ENCODE measurements at regions not wholly inside any gene's neighbourhood (a gene's known extent, or its start where the extent isn't known, plus 50 kb on each side); places are given as distances from the start of the nearest gene placed in this dataset.

- H3K27me3 Mint-ChIP-seq (ENCODE audit: insufficient read depth, unreplicated experiment), result no peaks in the 10 kb centered on the region
- intact Hi-C loops (cut with micrococcal nuclease), result loop anchor here (10.0 kb wide), 1 partner anchor 204 kb away; no protein-coding TSS in a partner anchor
- TF ChIP-seq CTCF (IDR thresholded peaks at IDR 0.05; ENCODE audit: unreplicated experiment), result no peak
These were observed 79.6 kb downstream of the TEX51 start for GRCh38 chr2:126978333-126978732.

GRCh38 chr2:126979039-126980003 lies 80.6 kb downstream of the TEX51 start:
- intact Hi-C loops (cut with micrococcal nuclease), result loop anchor here (10.0 kb wide), 1 partner anchor 205 kb away; no protein-coding TSS in a partner anchor
- Mint-ChIP-seq H3K27me3 (ENCODE audit: insufficient read depth, unreplicated experiment) (no peaks in the 10 kb centered on the region), H3K36me3 (ENCODE audit: insufficient read depth, unreplicated experiment) (no peaks in the 10 kb centered on the region), H3K9me3 (ENCODE audit: unreplicated experiment) (no peaks in the 10 kb centered on the region), H3K27ac (ENCODE audit: low read depth, unreplicated experiment) (no peak overlapping the region), H3K4me1 (ENCODE audit: insufficient read depth, unreplicated experiment) (peaks cover 6% of the 10 kb centered on the region), H3K4me3 (ENCODE audit: unreplicated experiment) (no peak overlapping the region)
- ChIA-PET CTCF (no interaction called here), POLR2A (no interaction called here)
- no TSS peak for BruUV-seq (replicated peaks)
- no peak for TF ChIP-seq CTCF (IDR thresholded peaks at IDR 0.05; ENCODE audit: unreplicated experiment)
- no peak for DNase-seq (ENCODE audit: unreplicated experiment)

More at GRCh38 chr2:126978333-126978732, 79.6 kb downstream of the TEX51 start:
- Mint-ChIP-seq H3K4me3 (ENCODE audit: unreplicated experiment) (no peak overlapping the region), H3K36me3 (ENCODE audit: insufficient read depth, unreplicated experiment) (no peaks in the 10 kb centered on the region), H3K27ac (ENCODE audit: low read depth, unreplicated experiment) (no peak overlapping the region), H3K4me1 (ENCODE audit: insufficient read depth, unreplicated experiment) (peaks cover 6% of the 10 kb centered on the region), H3K9me3 (ENCODE audit: unreplicated experiment) (no peaks in the 10 kb centered on the region)
- ChIA-PET CTCF (no interaction called here), POLR2A (no interaction called here)
- no TSS peak for BruUV-seq (replicated peaks)
- DNase-seq (ENCODE audit: unreplicated experiment), result no peak

- no peak for TF ChIP-seq CTCF (IDR thresholded peaks at IDR 0.05; ENCODE audit: unreplicated experiment)
- DNase-seq (ENCODE audit: unreplicated experiment), result peak; percentile 48
- Mint-ChIP-seq H3K27me3 (ENCODE audit: insufficient read depth, unreplicated experiment) (peaks cover 10% of the 10 kb centered on the region), H3K9me3 (ENCODE audit: unreplicated experiment) (no peaks in the 10 kb centered on the region), H3K4me3 (ENCODE audit: unreplicated experiment) (no peak overlapping the region), H3K4me1 (ENCODE audit: insufficient read depth, unreplicated experiment) (no peaks in the 10 kb centered on the region), H3K27ac (ENCODE audit: low read depth, unreplicated experiment) (no peak overlapping the region), H3K36me3 (ENCODE audit: insufficient read depth, unreplicated experiment) (no peaks in the 10 kb centered on the region)
- BruUV-seq (replicated peaks), result no TSS peak
- CTCF ChIA-PET, result interaction anchor here (1.1 kb wide), 1 partner anchor 10 kb away, joined by 6 read pairs; no protein-coding TSS in a partner anchor
- POLR2A ChIA-PET, result no interaction called here
- intact Hi-C loops (cut with micrococcal nuclease), result no loop called here
These were observed 82.8 kb downstream of the TEX51 start for GRCh38 chr2:126981476-126981875.

GRCh38 chr2:126982935-126983334 lies 84.2 kb downstream of the TEX51 start:
- no TSS peak for BruUV-seq (replicated peaks)
- Mint-ChIP-seq H3K4me1 (ENCODE audit: insufficient read depth, unreplicated experiment) (no peaks in the 10 kb centered on the region), H3K9me3 (ENCODE audit: unreplicated experiment) (no peaks in the 10 kb centered on the region), H3K36me3 (ENCODE audit: insufficient read depth, unreplicated experiment) (no peaks in the 10 kb centered on the region), H3K27ac (ENCODE audit: low read depth, unreplicated experiment) (no peak overlapping the region), H3K27me3 (ENCODE audit: insufficient read depth, unreplicated experiment) (peaks cover 25% of the 10 kb centered on the region), H3K4me3 (ENCODE audit: unreplicated experiment) (no peak overlapping the region)
- intact Hi-C loops (cut with micrococcal nuclease), result no loop called here
- DNase-seq (ENCODE audit: unreplicated experiment), result no peak
- TF ChIP-seq CTCF (IDR thresholded peaks at IDR 0.05; ENCODE audit: unreplicated experiment), result no peak
- POLR2A ChIA-PET, result no interaction called here
- CTCF ChIA-PET, result interaction anchor here (0.6 to 1.3 kb wide), 2 partner anchors 11 to 1460 kb away, joined by 3 read pairs; no protein-coding TSS in a partner anchor

All from MCF 10A (cell line).